NCI-H2196 (cell line): ENCODE measurements at regions not wholly inside any gene's neighbourhood (a gene's known extent, or its start where the extent isn't known, plus 50 kb on each side); places are given as distances from the start of the nearest gene placed in this dataset.

ENCODE experiments used
- DNase-seq: peaks from one replicate; lab custom pipeline; 2025; ENCODE audit not compliant: unreplicated experiment; lab: John Stamatoyannopoulos, UW

DNA sequence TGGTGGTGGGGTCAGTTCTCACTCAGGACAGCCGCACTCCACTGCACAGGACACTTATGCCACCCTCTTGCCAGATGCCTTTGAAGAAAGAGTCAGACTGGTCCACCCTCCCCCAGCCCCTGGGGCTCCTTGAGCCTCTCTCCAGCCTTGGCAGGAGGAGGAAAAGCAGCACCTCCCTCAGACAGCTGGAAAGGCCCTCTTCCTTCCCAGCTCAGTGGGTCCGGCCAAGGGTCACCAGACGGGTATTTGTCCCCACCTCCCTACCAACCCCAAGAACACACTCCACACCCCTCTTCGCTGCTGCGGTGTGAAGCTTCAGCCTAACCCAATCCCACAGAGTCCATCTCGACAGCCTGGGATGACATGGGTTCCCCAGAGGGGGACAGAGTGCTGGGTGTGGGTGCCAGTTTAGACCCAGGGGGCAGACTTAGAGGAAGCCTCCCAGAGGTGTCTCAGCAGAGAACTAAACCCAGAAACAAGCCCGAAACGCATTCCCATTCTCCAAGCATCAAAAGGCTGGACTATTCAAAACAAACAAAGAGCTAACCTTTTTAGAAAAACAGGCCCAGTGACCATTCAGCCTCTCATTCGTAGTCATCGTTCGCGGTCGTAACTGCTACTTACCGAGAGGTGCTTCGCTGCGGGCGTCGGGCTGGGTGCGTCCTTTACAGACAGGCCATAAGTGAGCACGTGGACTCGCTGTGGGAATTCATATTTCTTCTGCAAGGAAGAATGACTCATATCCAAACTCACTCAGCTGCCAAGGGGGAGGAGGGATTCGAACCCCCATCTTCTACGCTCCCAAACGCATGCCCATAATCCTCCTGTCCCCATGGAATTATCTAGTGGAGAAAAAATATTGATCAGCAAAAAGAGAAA is 57.5 kb upstream of the ANO1 start:
- no peak for DNase-seq

DNA sequence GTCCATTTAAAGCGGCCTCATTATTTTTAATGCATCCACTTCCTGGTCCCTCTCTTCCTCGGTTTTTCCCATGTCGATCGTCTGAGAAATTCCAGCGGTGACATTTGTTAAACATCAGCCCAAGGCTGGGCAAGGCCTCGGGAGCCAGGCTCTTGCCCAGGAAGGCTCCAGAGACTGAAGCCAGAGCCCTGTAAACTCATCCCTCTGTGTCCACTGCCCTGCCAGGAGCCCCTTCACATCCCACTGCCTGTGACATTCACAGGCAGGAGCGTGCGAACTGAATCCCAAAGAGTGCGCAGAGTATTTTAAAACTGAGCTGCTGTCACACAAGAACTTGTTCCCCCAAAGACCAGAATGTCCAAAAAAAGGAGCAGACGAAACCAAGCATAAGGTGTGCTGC is 56.5 kb upstream of the ANO1 start:
- no peak for DNase-seq

DNA sequence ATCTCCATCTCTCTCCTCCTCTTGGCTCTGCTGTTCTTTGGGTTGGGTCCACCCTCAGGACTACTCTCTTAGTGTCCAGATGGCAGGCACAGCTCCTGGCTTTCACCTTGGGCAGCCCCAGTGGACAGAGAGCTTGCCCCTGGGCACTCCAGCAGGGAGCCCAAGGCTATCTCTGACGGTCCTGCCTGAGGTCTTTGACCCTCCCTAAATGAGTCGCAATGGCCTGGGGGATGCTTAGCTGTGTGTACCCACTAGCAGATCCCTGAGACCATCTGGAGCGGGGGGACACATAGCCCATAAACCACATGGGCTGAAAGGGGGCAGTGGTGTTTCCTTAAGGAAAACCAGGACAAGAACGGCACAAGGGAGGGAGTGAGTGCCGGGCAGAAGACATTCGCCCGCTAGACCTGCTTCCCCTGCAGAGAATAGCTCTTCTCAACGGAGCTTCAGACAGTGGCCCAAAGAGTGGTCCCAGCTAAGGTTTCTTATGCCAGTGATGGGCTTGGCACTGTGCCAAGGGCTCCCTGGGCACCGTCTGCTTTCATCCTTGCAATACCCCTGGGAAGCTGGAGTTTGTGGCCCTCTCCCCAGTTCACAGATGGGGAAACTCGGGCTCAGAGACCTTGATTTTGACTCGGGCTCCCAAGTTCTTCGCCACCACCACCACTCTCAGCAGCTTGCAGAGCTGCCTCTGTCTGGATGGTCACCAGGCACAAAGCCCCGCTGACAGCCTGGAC is 53.9 kb upstream of the ANO1 start:
- DNase-seq, result no peak

DNA sequence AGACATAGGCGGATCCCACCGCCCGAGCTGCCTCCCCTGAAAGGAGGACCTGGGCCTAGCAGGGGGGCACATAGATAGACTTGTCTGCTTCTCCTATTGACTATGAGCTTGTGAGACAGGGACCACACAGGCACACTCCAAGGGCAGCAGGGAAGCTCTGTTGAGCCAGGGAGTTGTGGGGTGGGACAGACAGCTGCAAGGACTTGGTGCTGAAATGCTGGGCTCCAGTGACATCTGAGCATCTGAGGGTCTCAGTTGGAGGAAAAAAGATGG is 53.4 kb upstream of the ANO1 start:
- DNase-seq, result no peak

DNA sequence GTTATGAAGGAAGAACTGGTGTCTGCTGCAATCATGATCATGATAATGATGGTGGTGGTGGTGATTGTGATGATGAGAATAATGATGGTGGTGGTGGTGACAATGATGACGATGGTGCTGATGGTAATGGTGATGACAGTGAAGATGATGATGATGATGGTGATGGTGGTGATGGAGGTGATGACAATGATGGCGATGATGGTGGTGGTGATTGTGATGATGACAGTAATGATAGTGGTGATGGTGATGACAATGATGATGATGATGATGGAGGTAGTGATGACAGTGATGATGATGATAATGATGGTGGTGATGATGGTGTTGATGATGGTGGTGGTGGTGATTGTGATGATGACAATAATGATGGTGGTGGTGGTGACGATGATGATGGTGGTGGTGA is 52.8 kb upstream of the ANO1 start:
- DNase-seq, result no peak

DNA sequence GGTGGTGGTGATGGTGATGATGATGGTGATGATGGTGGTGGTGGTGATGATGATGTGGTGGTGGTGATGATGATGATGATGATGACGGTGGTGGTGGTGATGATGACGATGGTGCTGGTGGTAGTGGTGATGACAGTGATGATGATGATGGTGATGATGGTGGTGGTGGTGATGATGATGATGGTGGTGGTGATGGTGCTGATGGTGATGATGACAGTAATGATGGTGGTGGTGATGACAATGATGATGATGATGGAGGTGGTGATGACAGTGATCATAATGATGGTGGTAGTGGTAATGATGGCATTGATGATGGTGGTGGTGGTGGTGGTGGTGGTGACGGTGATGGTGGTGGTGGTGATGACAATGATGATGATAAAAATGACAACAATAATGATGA is 52.1 kb upstream of the ANO1 start:
- no peak for DNase-seq

DNA sequence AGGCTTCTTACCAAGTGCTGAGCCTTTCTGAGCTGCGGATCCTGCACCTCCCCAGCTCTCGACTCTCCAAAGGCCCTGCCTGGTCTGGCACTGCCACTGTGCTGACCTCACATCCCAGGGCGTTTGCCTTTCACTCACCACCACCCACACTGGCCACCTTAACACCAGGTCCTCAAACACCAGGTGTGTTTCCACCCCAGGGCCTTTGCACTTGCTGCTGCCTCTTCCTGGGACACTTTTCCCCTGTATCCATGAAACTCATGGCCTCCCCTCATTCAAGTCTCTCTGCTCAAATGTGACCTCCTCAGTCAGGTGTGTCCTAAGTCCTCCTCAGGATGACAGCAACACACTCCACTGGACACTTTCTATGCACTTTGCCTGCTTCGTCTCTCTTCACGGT is 51.4 kb upstream of the ANO1 start:
- no peak for DNase-seq

DNA sequence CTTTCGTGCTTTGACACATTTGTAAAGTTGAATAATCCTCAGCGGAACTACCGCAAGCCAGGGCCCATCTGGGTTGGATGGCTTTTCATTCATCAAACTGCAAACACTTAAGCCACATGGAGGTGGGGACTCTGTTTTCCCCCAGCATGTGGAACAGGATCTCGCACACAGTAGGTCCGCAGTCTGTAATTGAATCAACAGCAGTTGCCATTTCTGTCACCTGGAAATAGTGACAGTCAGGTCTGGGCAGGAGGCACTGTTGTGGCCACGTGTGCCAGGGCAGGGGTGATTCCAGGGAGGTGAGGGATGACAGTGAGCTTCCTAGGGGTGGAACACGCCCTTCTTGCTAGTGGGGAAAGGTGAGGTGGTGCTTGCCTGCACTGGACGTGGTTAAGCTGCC is 50.7 kb upstream of the ANO1 start:
- DNase-seq, result no peak

DNA sequence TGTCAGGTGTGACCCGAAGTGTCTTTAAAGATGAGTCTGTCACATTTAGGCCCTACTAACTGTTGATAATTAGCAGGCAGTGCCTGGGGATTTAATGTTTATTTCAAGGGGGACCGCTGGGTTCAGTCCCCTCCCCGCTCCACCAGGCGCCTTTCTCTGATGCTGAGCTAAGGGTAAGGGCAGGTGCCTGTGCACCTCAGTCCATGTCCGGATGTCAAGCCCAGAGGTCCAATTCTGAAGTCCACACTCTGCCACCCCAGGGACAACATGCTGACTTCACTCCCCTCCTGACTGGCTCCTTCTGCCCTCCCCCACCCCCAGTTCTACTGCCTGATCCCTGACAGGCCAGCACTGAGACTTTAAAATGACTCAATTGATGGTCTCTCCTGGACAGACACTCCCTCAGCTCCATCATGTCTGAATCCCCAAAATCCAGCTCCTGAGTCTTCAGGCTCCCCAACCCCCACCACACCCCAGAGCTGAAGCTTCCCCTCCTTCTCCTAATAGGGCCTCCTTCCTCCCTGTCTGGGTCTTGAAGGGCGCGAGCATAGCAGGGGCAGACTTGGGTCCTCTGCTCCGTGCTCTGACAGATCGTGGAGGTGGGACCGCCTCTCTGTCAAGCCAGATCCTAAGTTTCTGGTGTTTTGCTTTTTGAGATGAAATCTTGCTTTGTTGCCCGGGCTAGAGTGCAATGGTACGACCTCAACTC is 49.8 kb upstream of the ANO1 start:
- no peak for DNase-seq
